AG09319 (cell line): ENCODE measurements at regions not wholly inside any gene's neighbourhood (a gene's known extent, or its start where the extent isn't known, plus 50 kb on each side); places are given as distances from the start of the nearest gene placed in this dataset.

Experiments used
- DNase-seq: peaks from one replicate; pipeline ENCODE4 v3.0.0-alpha.2; 2010; ENCODE audit warnings: low read depth; ENCODE audit errors: extremely low read depth
- TF ChIP-seq, protein P1 (sequence below): IDR thresholded peaks from 2 replicates; pipeline ENCODE4 v1.5.1; 2011; ENCODE audit warnings: low read depth, mild to moderate bottlenecking, inconsistent platforms, low read length, moderate library complexity

DNA sequence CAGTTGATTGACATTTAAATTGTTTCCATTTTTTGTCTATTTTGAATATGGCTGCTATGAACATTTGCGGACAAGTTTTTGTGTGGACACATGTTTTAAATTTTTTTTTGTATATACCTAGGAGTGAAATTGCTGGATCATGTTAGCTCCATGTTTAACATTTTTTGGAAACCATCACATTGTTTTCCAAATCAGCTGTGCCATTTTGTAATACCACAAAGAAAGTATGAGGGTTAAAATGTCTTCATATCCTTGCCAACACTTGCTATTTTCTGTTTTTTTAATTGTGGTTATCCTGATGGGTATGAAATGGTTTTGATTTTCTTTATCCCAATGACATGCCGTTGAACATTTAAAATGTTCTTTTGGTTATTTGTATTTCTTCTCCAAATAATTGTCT, 52.1 kb downstream of the CARTPT start:
- TF ChIP-seq, protein P1, sequence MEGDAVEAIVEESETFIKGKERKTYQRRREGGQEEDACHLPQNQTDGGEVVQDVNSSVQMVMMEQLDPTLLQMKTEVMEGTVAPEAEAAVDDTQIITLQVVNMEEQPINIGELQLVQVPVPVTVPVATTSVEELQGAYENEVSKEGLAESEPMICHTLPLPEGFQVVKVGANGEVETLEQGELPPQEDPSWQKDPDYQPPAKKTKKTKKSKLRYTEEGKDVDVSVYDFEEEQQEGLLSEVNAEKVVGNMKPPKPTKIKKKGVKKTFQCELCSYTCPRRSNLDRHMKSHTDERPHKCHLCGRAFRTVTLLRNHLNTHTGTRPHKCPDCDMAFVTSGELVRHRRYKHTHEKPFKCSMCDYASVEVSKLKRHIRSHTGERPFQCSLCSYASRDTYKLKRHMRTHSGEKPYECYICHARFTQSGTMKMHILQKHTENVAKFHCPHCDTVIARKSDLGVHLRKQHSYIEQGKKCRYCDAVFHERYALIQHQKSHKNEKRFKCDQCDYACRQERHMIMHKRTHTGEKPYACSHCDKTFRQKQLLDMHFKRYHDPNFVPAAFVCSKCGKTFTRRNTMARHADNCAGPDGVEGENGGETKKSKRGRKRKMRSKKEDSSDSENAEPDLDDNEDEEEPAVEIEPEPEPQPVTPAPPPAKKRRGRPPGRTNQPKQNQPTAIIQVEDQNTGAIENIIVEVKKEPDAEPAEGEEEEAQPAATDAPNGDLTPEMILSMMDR: no peak
- DNase-seq: no peak

DNA sequence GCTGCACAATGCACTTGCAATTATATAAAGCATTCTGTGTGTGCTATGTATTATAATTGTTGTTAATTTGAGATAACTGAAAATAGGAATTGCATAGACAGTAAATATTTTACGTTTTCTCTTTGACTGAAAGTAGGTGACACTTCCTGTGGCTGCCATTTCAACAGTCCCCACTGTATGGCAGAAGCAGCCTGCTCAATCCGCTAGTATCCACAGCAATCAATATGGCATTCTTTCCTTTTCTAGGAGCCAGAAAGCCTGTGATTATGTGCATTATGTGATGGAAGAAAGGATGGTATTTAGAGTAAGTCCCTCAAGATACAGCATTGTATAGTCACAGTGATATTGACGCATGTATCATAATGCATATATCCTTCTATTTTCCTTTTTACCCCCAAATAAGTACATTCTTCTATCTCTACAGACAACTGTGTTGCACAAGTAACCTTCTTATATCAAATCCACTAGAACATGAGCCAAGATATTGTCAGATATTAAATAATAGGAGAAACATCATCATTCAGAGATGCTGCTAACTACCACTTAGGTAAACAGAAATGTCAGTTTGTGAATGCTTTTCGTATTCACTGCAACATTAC, 59.7 kb downstream of the CARTPT start:
- no peak for DNase-seq

DNA sequence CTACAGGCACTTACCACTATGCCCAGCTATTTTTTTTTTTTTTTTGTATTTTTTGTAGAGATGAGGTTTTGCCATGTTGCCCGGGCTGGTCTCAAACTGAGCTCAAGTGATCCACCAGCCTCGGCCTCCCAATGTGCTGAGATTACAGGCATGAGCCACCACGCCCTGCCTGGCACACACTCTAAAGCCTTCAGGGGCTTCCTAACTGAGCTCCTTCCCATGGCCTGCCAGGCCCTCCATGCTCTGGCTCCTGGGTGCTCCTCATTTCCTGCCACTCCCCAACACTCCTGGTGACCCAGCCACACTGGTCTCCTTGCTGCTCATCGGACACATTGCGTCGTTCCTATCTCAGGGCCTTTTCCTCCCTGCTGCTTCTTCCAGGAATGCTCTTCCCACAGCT, 61.5 kb downstream of the CARTPT start:
- DNase-seq: no peak
- TF ChIP-seq, protein P1: no peak

More for the DNA sequence above, 59.7 kb downstream of the CARTPT start:
- TF ChIP-seq, protein P1: peak; percentile 66

DNA sequence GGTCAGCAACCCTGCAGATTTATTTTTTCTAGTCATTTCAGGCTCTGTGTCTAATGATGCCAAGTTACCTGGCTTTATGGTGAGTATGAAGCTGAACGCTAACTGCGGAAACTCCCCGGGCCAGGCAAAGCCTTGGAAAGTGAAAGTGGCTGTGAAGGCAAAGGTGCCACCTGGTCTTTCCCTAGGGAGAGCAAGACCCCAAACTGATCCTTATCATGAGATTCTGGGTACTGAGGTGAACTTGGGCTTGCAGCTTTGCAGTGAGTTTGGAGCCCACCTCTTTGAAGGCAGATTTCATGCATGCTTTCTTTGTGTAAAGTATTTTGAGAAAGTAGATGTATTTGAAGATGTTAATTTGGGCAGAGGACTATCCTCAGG, 63.3 kb downstream of the CARTPT start:
- DNase-seq: no peak
- TF ChIP-seq, protein P1: no peak

DNA sequence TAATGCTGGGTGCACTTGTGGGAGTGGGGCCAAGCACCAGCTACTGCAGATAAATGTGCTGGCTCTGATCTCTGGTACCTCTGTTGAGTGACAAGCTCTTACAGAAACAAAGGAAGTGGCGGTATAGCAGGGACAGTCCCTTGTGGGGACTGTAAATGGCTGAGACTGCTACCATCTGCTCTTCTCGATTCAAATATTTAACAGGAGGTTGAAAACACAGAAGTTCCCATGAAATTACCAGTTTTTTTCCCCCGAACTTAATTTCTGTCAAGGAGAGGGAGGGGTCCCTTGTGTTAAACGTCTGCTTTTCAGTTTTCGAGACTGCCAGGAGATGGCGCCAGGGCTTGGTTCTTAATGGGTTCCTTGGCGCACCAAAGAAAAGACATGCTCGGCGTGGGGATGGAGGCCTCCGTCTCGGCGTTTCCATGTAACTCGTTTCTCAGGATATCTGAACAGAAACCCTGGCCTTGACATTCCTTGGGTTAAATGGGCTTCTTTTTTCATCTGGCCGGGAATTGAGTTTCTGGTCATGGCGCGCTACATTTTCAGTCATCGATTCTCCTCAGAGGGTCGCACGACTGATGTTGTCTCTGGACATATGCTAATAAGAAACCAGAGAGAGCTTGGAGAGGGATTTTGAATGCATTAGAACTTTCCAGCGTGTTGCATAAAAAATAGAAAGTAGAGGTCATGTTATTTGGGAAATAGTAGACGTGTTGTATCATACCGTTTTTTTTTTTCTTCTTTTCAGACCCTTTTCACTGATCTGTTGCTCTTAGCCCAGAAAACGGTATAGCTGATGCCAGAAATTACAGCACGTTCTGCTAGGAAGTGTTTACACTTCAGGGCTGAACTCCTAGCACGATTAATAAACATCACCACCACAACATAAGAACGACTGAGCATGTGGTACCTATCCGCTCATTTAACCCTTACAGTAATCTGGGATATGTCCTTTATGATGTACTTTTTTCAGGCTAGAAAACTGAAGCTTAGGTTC, 64.0 kb downstream of the CARTPT start:
- DNase-seq: peak; percentile 43
- TF ChIP-seq, protein P1: peak; percentile 86

DNA sequence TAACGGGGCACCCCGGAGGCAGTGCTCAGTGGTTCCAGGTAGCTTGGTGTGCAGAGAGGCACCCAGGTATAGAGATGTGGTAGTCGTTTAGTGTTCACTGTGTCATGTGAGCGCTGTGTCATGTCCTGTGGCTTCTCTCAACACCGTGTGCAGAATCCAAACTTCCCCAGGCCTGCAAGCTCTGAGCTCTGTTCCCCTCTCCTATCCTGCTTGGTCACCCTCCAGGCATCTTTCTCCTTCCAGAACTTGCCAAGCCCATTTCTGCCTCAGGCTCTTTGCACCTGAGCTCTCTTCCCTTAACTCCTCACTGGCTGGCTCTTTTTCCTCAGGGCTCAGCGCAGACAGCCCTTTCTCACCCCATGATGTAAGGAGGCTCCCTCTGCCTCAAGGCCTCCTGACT, 64.8 kb downstream of the CARTPT start:
- no peak for DNase-seq
- TF ChIP-seq, protein P1: no peak
